ENCODE measurements at regions not wholly inside any gene's neighbourhood (a gene's known extent, or its start where the extent isn't known, plus 50 kb on each side); places are given as distances from the start of the nearest gene placed in this dataset.
A peak's percentile ranks its signal among the peaks of the same experiment; 100 is the strongest.

DNA sequence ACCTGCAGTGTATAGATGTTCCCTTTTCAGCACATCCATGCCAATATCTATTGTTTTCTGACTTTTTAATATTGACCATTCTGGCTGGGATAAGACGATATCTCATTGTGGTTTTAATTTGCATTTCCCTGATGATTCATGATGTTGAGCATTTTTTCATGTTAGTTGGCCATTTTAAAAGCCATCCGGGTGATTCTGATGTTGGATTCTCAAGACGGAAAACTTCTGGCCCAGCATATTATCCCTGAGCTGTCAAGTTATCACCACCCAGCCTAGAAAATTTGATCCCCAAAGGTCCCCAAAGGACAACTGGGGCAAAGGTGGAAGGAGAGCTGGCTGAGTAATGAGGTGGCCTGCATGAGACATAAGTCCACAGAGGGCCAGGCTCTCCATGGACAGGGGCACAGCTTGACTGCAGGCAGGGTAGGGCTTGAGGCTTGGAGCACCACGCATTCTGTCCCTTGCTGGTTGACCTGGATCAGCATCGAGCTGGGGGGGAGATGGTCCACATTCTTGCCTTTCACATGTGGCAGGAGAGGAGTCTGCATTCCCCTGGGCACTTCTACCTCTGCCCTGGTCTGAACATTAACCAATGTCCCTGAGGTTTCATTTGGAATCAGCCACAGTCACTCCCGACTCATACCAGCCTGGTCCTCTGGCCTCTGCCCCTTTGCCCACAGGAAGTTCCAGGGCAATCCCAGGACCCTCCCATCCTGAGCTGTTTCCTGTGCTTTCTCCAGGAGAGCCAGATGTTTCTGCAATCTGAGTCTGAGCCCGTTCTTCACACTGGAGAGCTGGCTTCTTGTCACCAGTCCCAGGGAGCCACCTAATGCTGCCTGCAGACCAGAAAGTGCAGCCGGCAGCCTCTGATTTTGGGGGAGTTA lies 69.2 kb downstream of the ISG20 start:
- DNase-seq, result no peak

DNA sequence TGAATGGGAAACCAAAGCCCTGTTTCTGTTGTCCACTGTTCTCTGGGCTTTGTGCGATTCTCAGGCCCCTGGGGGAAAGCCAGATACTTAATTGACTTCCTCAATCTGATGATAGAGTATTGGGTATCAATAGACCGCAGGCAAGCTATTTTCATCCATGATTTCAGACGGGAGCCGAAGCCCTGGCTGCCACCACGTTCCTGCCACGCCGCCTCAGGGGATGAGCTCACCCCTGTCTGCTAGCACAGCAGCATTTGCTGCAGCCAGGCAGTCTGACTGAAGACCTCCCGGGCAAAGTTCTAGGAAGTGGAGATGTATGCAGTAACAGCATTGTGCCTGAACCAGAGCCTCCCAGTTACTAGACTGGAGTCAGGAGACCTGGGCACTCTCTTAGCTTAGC lies 69.8 kb downstream of the ISG20 start:
- DNase-seq, result peak in 1 of 2 donors; percentile 29

DNA sequence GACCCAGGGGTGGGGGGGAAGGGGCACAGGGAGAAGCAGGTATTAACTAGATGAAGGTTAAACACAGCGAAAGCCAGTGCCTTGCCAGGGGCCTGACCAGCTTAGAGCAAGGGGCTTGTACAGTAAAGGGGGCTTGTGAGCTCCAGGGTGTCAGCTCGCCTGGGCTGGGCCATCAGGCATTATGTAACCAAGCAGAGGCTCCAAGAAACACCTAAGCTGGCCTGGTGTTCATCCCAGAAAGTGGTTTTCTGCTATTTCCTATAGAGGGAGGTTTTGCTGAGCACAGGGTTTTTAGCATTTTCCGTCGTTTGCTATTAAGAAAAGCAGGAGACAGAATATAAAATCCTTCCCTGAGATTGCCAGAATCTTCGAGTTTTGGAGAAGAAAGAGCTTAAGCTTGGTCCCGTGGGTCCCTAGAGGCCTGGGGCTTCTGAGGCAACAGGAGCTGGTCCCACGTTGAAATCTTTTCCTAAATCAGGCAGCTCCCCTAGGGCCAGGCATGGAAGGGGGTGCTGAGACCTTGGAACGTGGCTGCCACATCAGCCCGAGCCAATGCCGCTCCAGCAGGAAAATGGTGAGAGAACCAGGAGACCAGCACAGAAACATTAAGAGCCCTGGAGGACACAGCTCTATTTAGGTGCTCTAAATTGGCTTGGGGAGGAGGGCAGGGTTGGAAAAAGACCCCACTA lies 71.4 kb downstream of the ISG20 start:
- no peak for DNase-seq

DNA sequence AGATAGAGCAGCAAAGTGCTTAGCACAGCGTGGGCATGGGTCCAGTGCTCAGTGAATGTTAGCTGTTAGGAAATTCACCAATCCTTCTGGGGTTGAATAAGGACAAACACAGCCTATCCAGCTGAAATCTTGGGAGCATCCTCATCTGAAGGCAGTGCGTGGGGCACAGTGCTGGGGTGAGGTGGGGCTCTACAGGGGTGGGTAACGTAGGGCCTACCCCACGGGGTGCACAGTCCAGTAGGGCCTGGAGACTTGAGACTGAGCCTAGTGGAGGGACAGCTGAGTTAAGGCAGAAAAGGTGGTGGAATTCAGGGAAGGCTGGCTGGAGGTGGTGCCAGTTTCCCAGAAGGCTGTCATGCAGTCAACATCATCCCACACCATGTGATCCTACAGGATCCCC lies 73.0 kb downstream of the ISG20 start:
- DNase-seq, result no peak

DNA sequence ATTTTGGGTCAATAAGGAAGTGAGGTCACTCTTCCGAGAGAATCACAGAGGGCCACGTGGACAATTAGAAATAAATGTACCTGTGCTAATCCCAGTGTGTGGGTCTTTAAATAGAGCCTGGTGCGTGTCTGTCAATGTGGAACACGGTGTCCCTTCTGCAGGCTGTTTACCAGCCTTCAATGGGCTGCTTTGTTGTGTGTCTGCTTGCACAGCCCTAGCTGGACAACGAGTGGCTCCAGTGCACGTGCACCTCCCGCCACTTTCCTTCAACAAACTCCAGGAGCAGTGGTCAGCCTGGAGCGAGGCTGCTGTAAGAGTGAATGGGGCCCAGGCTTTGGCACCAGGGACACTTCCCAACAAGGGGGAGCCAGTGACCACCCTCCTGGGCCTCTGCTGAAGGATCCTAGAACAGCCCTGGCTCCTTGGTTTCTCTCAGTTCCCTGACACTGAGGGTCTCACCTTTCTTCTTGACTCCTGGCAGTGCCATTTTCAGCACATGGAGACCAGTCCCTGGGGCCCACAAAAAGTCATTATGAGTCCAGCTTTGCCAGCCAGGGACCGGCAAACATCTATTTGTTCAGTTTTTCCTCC lies 76.1 kb downstream of the ISG20 start:
- DNase-seq, result no peak

DNA sequence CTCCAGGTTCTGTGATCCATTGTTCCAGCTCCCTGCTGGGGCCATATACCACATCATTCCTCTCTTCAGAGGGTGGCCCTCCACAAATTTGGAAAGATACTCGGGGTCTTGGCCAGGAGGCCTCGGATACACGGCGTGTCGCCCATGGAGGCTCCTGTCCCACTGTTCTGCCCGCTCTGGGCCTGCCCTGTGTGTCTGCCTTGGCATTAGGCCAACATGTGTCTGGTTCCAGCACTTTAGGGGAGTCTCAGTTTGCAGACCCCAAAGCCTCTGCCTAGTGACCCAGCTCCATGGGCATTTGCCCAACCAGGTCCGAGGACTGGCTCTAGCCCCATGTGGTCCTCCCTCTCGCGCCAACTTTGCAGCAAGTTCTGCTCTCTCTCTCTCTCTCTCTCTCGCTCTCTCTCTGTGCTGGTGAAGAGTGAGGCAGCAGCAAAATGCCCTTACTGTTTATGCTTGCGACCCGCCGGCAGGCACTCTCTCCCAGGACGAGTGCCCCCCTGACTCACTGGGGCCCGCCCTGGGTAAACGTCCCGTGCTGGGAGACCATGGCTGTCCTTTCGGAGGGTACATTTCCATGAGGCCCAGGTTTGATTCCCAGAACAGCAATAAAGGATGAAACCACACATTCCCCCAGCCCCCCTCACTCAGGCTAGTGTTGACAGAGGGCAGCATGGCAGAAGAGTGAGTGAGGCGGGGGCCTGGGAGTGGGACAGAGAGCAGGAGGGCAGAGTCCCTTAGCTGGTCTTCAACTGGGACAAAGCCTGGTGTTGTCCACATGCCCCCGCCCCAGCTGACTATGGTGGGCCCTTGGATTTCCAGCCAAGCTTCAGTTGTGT lies 77.9 kb downstream of the ISG20 start:
- no peak for DNase-seq

DNA sequence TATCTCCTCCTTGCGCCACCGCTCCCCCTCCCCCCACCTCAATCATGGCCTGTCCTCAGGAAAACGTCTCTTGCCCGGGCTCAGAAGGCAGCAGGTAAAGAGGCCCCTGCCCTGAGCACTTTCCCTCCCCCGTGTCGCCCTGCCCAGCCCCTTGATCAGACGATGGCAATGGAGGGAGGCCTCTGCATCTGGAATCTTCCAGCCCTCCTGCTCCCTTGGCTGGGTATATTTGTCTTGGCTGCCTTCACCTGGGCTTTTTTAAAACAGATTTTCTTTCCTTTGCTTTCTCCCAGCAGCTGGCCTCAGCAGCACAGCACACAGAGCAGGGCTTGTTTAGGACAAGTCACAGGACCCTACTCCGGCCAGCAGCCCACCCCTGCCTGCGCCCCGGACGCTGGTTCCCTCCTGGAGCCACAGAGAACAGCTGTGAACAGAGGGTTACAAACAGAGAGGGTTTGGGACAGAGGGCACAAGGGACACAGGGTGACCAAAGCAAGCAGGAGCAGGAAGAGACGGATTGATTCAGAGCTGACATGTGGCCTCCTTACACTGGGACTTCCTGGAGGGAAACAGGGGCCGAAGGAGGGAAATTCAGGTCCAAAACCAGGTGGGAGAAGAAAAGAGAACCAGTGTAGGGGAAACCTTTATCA lies 78.7 kb downstream of the ISG20 start:
- DNase-seq, result no peak

DNA sequence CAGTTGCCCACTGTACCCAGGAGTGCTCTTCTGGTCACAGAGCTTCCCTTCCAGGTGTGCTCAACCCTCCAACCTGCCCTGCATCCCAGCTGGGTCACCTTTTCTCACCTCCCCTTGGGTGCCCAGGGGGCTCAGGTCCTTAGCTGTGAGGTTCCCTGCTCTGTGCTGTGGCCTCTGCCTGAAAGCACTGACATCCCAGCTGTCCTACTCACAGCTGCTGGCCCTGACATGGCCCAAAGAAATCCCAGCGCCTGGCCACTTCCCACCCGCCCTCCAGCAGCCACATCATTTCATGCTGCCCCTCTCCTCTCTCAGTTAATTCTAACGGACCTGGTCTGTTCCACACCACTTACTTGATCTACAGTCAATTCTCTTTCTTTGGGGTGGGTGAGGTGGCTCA lies 79.9 kb downstream of the ISG20 start:
- no peak for DNase-seq

DNA sequence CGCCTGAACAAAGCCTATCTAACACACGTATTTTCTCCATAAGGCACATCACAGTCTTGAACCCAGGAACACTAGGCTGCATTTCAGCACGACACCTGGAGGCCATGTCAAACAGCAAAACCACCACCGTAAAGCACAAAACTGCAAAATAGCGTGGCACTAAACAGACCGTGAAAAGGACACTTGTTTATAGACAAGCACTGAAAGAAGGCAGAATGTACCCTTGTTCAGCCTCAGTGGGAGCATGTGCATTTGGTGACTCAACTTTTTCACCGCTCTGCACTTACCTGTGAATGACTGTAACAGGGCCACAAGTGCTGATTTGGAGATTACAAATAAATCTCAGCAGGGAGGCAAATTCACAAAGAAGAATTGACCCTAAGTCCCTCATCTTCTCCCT lies 80.8 kb downstream of the ISG20 start:
- no peak for DNase-seq

DNA sequence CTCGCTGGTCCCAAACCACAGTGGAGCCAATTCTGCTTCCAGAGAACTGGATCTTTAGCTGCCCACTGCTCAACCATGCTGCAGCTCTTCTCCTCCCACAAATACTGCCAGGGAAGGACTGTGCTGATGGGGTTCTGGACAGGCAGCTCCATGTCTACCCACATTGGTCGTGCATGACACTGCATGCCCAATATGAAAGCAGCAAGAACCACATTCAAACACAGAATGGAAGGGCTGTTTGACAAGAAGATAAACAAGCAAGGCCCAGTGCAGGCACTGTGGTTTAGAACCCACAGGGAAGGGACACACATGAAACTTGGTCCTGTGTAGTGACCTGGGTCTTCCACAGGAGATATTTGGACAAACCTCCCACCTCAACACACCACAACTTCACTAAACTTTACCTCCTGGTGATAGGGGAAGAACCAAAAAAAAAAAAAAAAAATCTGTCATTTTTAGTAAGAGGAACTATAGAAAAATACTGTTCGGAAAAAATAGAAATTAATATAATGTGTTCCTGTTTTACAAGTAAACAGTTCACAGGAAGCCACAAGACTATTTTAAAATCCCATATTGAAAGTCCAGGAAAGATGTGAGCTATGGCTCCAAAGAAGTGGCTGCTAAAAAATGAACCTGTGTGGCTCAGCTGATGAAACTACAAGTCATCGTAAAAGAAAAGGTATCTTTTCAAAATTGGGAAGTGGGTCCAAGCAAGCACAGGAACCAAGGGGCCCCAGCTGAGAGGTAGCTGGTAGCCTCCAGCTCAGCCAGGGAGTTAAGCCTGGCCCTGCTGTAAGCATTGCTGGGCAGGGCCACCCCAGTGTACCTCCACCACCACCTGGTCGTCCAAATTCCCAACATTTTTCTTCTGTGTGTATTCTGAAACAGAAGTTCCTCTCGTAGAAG lies 77.7 kb upstream of the ACAN start:
- no peak for DNase-seq

DNA sequence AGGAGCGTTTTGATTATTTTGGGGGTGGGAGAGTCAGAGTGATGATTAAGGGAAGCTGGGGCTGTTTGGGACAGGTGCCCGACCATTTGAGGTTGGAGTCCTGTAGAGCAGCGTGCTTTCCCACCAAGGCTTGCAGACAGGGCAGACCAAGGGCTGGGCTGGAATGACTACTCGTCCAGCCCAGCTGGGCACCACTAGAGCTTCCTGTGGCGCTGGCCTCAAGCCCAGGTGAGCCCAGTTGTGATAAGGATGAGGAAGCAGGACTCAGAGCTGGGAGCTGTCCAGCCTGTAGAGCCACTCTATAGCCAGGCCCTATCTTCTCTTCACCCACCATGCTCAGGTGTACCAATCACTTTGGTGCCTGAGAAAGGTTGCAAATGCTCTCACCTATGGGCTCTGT lies 75.8 kb upstream of the ACAN start:
- no peak for DNase-seq

DNA sequence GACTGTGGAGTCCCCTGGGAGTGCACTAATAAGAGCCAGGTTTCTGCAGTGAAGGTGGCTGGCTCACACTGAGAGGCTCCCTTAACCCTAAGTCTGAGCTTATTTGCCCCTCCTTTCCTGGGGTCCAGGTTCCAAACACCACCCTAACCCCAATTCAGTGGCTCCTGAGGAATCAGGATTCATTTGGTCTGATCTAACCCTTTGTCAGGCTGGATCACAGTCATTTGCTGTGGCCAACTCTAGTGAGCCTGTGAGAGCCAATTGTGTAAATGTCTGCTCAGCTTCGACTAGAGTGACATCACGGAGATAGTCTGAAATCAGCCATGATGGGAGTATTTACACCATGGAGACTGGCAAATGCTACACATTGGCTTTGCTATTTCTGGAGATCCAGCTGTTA lies 73.7 kb upstream of the ACAN start:
- DNase-seq, result no peak

DNA sequence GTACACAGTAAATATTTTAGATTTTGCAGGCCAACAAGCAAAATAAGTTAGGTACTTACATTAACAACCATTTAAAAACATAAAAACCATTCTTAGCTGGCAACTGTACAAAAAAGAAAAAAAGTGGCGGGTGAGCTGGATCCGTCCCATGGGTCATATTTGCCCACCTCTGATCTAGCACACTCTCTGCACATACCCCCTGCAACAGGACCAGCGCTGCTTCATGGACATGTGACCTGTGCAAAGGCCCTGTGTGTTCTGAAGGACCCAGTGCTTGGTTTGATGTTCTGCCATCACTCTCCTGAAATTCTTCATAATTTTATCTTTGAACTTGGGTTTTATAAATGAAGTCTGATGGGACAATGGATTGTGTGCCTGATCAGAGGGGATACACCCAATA lies 72.5 kb upstream of the ACAN start:
- DNase-seq, result no peak

DNA sequence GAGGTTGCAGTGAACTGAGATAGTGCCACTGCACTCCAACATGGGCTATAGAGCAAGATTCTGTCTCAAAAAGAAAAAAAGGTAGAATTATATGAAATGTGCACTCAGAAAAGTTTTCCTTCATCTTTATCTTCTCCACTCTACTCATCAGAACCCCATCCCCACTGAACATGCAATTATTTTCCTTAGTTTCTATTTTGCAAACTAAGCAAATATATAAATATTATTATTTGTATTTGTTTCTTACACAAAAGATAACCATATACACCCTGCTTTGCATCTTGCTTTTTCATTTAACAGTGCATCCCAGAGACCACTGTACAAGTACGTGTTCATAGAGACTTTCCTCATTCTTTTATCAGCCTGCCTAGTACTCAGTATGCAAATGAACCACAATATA lies 68.0 kb upstream of the ACAN start:
- no peak for DNase-seq

DNA sequence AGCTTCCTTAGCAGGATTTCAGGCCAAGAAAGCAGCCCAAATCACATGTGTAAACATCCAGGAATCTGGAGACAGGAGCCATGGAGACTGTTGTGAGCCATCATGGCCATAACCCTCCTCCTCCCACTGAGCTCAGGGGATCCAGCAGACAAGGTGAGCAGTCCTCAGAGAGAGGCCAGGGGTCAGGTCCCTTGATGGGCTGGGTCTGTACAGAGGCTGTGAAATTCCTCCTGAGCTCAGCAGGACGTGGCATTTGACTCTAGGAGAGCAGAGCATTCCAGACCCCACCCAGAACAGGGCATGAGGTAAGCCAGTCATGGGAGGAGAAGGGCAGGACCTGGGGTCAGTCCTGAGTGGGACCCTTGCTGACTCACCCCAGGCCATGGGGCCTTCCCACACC lies 67.0 kb upstream of the ACAN start:
- no peak for DNase-seq

DNA sequence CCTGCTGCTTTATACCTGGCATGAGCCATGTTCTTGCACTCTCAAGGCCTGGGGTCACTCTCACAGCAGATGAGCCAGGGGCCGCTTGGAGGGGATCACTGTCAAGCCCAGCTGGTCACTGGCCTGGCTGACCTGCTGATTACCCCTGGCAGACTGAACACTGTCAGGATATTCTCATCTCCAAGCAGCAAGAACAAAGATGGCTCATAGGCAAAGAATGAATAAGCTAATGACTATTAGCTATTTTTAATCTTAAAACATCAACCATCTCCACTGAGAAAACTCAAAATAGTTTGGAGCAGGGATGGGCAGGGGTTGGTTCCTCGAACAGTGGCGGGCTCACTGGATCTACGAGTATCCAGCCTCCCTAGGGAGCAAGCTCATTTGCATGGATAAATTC lies 64.4 kb upstream of the ACAN start:
- no peak for DNase-seq

DNA sequence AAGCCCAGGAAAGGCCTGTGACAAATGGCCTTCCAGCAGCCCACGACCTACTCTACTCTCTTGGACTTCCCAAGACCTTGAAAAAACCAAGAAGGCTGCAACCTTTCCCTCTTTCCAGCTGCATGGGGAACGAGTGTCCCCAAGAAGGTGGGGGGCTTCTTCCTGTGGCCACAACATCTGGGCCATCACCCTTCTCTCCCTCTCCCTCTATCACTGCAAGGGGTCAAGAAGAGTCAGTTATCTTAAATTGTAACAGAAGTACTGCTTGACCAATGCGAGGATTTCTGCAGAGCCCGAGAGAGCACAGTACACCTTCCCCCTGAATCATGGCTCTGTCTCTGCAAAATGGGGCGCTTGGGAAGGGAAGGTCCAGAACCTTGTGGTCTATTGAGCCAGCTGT lies 63.7 kb upstream of the ACAN start:
- no peak for DNase-seq

DNA sequence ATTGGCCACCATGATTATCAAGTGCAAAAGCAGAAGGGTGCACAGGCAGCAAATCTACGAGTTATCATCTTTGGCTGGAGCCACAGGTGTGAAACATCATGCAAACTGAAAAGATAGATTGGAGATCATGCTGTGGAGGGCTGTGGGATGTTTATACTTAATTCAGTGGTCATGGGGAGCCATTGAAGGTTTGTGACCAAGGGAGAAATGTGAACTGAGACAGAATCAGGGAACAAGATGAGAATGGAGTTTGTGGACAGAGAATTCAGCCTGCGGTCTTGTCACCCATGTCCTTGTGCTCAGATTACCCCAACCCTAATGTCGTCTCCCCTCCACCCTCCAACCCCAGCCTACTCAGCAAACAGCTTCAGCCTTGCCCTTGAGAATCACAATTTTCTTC lies 62.9 kb upstream of the ACAN start:
- no peak for DNase-seq

DNA sequence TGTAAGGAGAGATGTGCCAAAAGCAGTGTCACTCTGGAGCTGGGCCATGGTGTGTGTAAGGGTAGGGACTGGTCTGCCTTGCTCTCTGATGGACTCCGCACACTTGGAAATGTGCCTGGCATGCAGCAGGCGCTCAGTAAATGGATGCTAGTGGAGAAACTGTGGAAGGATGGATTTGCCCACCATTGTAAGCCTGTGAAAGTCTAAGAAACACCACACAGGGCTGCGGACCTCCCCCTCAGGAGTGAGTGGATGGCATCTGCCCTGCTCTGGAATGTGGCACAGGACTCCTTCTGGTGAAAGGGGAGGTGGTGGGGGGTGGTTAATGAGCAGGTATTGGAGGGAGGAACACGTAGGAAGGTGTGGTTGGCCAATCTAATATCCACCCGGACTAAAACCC lies 62.2 kb upstream of the ACAN start:
- DNase-seq, result no peak

DNA sequence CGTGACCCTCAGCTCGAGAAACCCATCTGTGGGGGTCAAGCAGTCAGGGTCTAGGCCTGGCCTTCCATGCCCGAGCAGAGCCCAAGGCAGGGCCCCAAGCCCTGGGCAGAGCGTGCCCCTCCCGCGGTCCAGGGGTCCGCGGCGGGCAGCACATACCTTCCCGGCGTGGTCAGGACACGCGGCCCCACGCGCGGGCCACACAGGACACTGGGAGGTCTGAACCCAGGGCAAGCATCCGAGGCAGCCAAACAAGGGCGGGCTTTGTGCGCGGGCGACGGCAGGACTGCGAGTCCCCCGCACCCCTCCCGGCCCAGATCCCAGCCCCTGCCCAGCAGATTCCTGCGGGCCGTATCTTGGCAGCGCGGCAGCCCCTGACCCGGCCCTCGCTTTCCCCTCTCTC lies 61.6 kb upstream of the ACAN start:
- no peak for DNase-seq

DNA sequence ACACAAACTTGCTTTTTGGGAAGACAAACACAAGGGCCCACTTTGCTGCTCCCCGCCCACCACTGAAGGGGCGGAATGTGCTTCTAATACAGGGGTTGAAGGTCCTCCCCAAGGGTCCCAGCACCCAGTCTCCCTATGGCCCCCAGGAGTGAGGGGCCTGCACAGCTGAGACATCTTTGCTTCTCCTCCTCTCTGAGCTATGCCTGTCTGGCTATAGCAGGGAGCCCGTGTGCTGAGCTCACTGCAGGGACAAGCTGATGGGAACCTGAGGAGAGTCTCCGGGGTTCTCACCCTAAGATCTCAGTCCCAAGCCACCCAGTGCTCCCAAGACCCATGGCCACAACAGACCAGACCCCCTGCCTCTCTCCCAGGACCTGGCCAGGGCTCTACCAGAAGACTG lies 61.1 kb upstream of the ACAN start:
- DNase-seq, result no peak

DNA sequence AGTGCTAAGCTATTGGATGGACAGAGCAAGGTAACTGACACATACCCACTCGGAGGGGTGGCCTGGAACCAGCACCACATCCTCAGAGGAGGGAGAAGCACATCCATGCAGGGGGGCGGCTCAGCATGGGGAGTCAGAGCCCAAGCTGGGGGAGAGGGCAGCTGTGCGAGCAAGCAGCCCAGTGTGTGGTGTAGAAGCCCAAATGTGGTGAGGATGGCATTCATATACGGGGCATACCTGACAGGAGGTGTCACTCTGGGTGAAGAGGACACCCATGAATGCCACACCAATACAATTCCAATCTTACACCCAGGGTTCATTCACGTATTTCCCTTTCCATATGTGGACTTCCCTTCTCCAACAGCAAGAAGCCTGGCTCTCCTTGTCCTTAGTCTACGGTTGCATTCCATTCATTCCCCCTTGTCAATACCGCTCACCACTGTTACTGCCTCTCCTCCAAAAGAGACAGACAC lies 58.7 kb upstream of the ACAN start:
- no peak for DNase-seq

All from CD4-positive, alpha-beta T cell treated with Interleukin-1 beta for 1 hour (primary cell).